H9 (cell line): ENCODE measurements at regions not wholly inside any gene's neighbourhood (a gene's known extent, or its start where the extent isn't known, plus 50 kb on each side); places are given as distances from the start of the nearest gene placed in this dataset.

Experiments used
- DNase-seq: peaks from one replicate; pipeline ENCODE4 v3.0.0-alpha.2; 2017
- H2AFZ ChIP-seq: one replicate; pipeline ENCODE4 v1.6.1; 2013; ENCODE audit warnings: mild to moderate bottlenecking, low read length, control low read depth, moderate library complexity
- H2AK5ac ChIP-seq: 2 replicates; pipeline ENCODE4 v1.6.1; 2013; ENCODE audit warnings: low read length, control low read depth, mixed read lengths; ENCODE audit not compliant: insufficient read length
- H2BK120ac ChIP-seq: one replicate; pipeline ENCODE4 v1.6.1; 2013; ENCODE audit warnings: low read depth, mild to moderate bottlenecking, low read length, control low read depth, inconsistent platforms; ENCODE audit not compliant: poor library complexity, severe bottlenecking
- H2BK12ac ChIP-seq: 2 replicates; pipeline ENCODE4 v1.6.1; 2013; ENCODE audit warnings: low read length, control low read depth, mixed read lengths, low read depth; ENCODE audit not compliant: insufficient read length
- H2BK15ac ChIP-seq: 2 replicates; pipeline ENCODE4 v1.6.1; 2013; ENCODE audit warnings: low read depth, low read length, control low read depth
- H2BK20ac ChIP-seq: one replicate; pipeline ENCODE4 v1.6.1; 2013; ENCODE audit warnings: low read depth, mild to moderate bottlenecking, low read length, control low read depth, inconsistent platforms; ENCODE audit not compliant: poor library complexity, severe bottlenecking
- H2BK5ac ChIP-seq: 2 replicates; pipeline ENCODE4 v1.6.1; 2013; ENCODE audit warnings: low read length, control low read depth, mixed read lengths; ENCODE audit not compliant: insufficient read length
- H3K14ac ChIP-seq: 2 replicates; pipeline ENCODE4 v1.6.1; 2013; ENCODE audit warnings: low read length, control low read depth; ENCODE audit not compliant: insufficient read depth
- H3K18ac ChIP-seq: 2 replicates; pipeline ENCODE4 v1.6.1; 2013; ENCODE audit warnings: low read depth, mild to moderate bottlenecking, mixed read lengths, low read length, control low read depth; ENCODE audit not compliant: insufficient read length
- H3K23ac ChIP-seq: 2 replicates; pipeline ENCODE4 v1.6.1; 2013; ENCODE audit warnings: low read length, control low read depth, mixed read lengths, low read depth; ENCODE audit not compliant: insufficient read length
- H3K23me2 ChIP-seq: 2 replicates; pipeline ENCODE4 v1.6.1; 2013; ENCODE audit warnings: low read depth, mild to moderate bottlenecking, mixed read lengths, low read length, control low read depth; ENCODE audit not compliant: insufficient read length, poor library complexity, severe bottlenecking
- H3K27ac ChIP-seq: 2 replicates; pipeline ENCODE4 v1.5.1; 2013; ENCODE audit warnings: low read length, control low read depth, mixed read lengths, low read depth; ENCODE audit not compliant: insufficient read length
- H3K27me3 ChIP-seq: 2 replicates; pipeline ENCODE4 v1.6.1; 2013; ENCODE audit warnings: low read length, control low read depth, inconsistent platforms; ENCODE audit not compliant: insufficient read depth
- H3K4ac ChIP-seq: 2 replicates; pipeline ENCODE4 v1.6.1; 2013; ENCODE audit warnings: low read depth, mild to moderate bottlenecking, control low read depth, inconsistent platforms, low read length, moderate library complexity
- H3K4me1 ChIP-seq: 2 replicates; pipeline ENCODE4 v1.6.1; 2013; ENCODE audit warnings: low read length, control low read depth, inconsistent platforms; ENCODE audit not compliant: insufficient read depth
- H3K4me2 ChIP-seq: 2 replicates; pipeline ENCODE4 v1.6.1; 2013; ENCODE audit warnings: low read length, control low read depth, mixed read lengths; ENCODE audit not compliant: insufficient read length, insufficient read depth
- H3K56ac ChIP-seq: 2 replicates; pipeline ENCODE4 v1.6.1; 2013; ENCODE audit warnings: low read depth, mild to moderate bottlenecking, mixed read lengths, low read length, control low read depth; ENCODE audit not compliant: insufficient read length
- H3K79me1 ChIP-seq: 2 replicates; pipeline ENCODE4 v1.6.1; 2013; ENCODE audit warnings: low read depth, mild to moderate bottlenecking, moderate library complexity, low read length, control low read depth, inconsistent platforms; ENCODE audit not compliant: insufficient read depth, poor library complexity, severe bottlenecking
- H3K79me2 ChIP-seq: 2 replicates; pipeline ENCODE4 v1.6.1; 2013; ENCODE audit warnings: low read length, control low read depth, inconsistent platforms; ENCODE audit not compliant: insufficient read depth
- H3K9ac ChIP-seq: 2 replicates; pipeline ENCODE4 v1.6.1; 2013; ENCODE audit warnings: low read length, control low read depth, mixed read lengths; ENCODE audit not compliant: insufficient read length; ENCODE audit errors: extremely low read depth
- H3K9me3 ChIP-seq: one replicate; pipeline ENCODE4 v1.6.1; 2013; ENCODE audit warnings: low read depth, low read length, inconsistent platforms; ENCODE audit not compliant: control insufficient read depth
- H3T11ph ChIP-seq: one replicate; pipeline ENCODE4 v1.6.1; 2013; ENCODE audit warnings: mild to moderate bottlenecking, low read length, control low read depth, inconsistent platforms
- H4K20me1 ChIP-seq: one replicate; pipeline ENCODE4 v1.6.1; 2013; ENCODE audit not compliant: control insufficient read depth, insufficient read length, insufficient read depth
- H4K5ac ChIP-seq: 2 replicates; pipeline ENCODE4 v1.6.1; 2013; ENCODE audit warnings: low read depth, mild to moderate bottlenecking, mixed read lengths, low read length, control low read depth; ENCODE audit not compliant: insufficient read length
- H4K8ac ChIP-seq: replicated peaks from 2 replicates; pipeline ENCODE4 v1.6.1; 2013; ENCODE audit warnings: low read length, control low read depth, mixed read lengths, low read depth; ENCODE audit not compliant: insufficient read length
- H4K91ac ChIP-seq: 2 replicates; pipeline ENCODE4 v1.6.1; 2013; ENCODE audit warnings: low read depth, mild to moderate bottlenecking, moderate library complexity, mixed read lengths, low read length, control low read depth; ENCODE audit not compliant: insufficient read length
- H3K27ac Mint-ChIP-seq, 3 experiments: 2 replicates in 2 of 3; 3 replicates in 1 of 3; pipeline ENCODE4 v1.8.0; 2020 to 2021; ENCODE audit warnings: mixed read lengths in 3 of 3, mild to moderate bottlenecking in 1 of 3, moderate library complexity in 1 of 3
- H3K27me3 Mint-ChIP-seq: 2 replicates; pipeline ENCODE4 v1.8.0; 2021; ENCODE audit warnings: low read depth, mild to moderate bottlenecking, moderate library complexity, mixed read lengths
- H3K36me3 Mint-ChIP-seq, 3 experiments: 2 replicates in 2 of 3; 3 replicates in 1 of 3; pipeline ENCODE4 v1.8.0; 2020 to 2021; ENCODE audit warnings: low read depth in 3 of 3, mixed read lengths in 3 of 3; ENCODE audit not compliant: insufficient read depth in 1 of 3
- H3K4me1 Mint-ChIP-seq, 2 experiments: 2 replicates each; pipeline ENCODE4 v1.8.0; 2020; ENCODE audit warnings: mixed read lengths in 2 of 2
- H3K4me3 Mint-ChIP-seq, 2 experiments: 2 replicates in 1 of 2; 3 replicates in 1 of 2; pipeline ENCODE4 v1.8.0; 2020 to 2021; ENCODE audit warnings: mild to moderate bottlenecking in 2 of 2, mixed read lengths in 2 of 2, moderate library complexity in 1 of 2
- H3K9me3 Mint-ChIP-seq, 2 experiments: 2 replicates in 1 of 2; 3 replicates in 1 of 2; pipeline ENCODE4 v1.8.0; 2020; ENCODE audit warnings: mild to moderate bottlenecking in 2 of 2, mixed read lengths in 2 of 2, moderate library complexity in 1 of 2
- CTCF ChIP-seq: fragments of 200-600 bp; sonication (generic); conservative IDR thresholded peaks from 3 replicates; pipeline ENCODE4 v1.8.0; 2021; ENCODE audit warnings: antibody characterized with exemption, mild to moderate bottlenecking
- WGBS: extraction: QIAGEN DNeasy Blood & Tissue Kit; methylation state at CpG from one replicate; pipeline ENCODE4 v1.1.7; 2013; ENCODE audit warnings: missing lambda C conversion rate, low lambda C conversion rate, mixed read lengths; ENCODE audit not compliant: insufficient read length; ENCODE audit errors: extremely low coverage; 5-methylcytosine and 5-hydroxymethylcytosine counted together

DNA sequence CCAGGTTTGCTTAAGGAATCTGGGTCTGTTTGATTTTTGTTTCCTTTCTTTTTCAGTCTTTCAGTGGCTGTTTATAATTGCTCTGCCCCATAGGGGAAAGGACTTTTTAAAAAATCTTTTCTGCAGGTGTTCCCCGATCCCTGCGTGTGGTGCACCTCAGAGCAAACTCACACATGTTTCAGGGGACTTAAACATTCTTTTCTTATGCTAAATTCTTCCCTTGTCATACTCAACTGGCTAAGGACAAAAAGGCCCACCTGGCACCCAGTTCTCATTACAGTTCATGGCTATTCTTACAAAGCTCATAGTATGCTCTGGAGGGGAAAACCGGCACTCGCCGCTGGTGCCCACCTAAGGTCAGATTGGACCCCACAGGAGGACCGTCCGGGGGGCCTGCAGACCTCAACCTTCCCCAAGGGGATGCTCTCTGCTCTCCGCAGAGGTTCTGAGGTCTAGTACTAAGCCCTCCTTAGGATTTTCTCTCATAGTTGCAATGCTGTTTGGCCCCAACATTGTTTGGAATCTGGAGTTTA lies 220.3 kb downstream of the HGF start:
- no peaks in the 10 kb centered on the region for H3K79me1 ChIP-seq
- Mint-ChIP-seq H3K9me3 (peaks cover 10 to 16% of the 10 kb centered on the region in 2 experiments), H3K4me1 (peaks cover 14 to 23% of the 10 kb centered on the region in 2 experiments), H3K4me3 (no peak overlapping the region; a peak in 2 of 5 replicates), H3K36me3 (peaks cover 6 to 23% (median 12%) of the 10 kb centered on the region in 3 experiments), H3K27ac (peak overlapping the region; percentile 96 to 98 (median 98)), H3K27me3 (no peaks in the 10 kb centered on the region)
- H3K23ac ChIP-seq = no peak overlapping the region
- H3K9ac ChIP-seq = no peak overlapping the region
- no peak overlapping the region for H3K4me2 ChIP-seq
- H3K27me3 ChIP-seq = no peaks in the 10 kb centered on the region
- no peak overlapping the region for H2AFZ ChIP-seq
- no peak overlapping the region for H4K5ac ChIP-seq
- peak overlapping the region; percentile 17 for H3T11ph ChIP-seq
- H3K4ac ChIP-seq = no peak overlapping the region
- TF ChIP-seq CTCF = no peak
- no peaks in the 10 kb centered on the region for H4K20me1 ChIP-seq
- DNase-seq = peak; percentile 45
- no peaks in the 10 kb centered on the region for H3K79me2 ChIP-seq
- no peak overlapping the region for H2BK5ac ChIP-seq
- no peaks in the 10 kb centered on the region for H3K23me2 ChIP-seq
- H3K27ac ChIP-seq = peak overlapping the region; percentile 85
- H2BK20ac ChIP-seq = no peak overlapping the region
- no peak overlapping the region for H3K18ac ChIP-seq
- no peak overlapping the region for H4K8ac ChIP-seq
- no peak overlapping the region for H2AK5ac ChIP-seq
- no peaks in the 10 kb centered on the region; the same call in 1 of the 2 replicates for H3K4me1 ChIP-seq
- no peak overlapping the region for H3K56ac ChIP-seq
- peak overlapping the region; percentile 86 for H2BK120ac ChIP-seq
- peak overlapping the region; percentile 85 for H4K91ac ChIP-seq
- H3K9me3 ChIP-seq = no peaks in the 10 kb centered on the region
- no peak overlapping the region for H2BK12ac ChIP-seq
- H2BK15ac ChIP-seq = no peak overlapping the region
- no peak overlapping the region; the same call in 1 of the 2 replicates for H3K14ac ChIP-seq
- no CpG with 5 or more reads among the region's 8 CpGs for WGBS
